ENCODE measurements at regions not wholly inside any gene's neighbourhood (a gene's known extent, or its start where the extent isn't known, plus 50 kb on each side); places are given as distances from the start of the nearest gene placed in this dataset.

DNA sequence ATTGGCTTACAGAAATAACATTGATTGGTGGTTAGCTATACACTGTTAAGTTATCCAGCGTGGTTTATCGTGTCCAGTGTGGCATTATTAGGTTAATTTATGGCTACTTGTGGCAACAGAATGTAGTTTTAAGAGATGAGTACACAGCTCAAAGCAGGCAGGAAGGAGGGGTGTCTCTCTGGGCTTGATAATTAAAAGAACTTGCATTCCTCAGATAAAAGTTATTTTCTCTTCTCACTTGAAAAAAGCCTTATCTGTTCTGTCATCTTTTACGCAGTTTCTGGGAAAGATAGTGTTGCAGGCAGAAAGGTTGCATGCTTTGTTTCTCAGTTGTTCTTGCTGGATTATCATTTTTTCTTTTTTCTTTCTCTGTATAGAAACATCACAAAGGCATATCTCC, 154.4 kb upstream of the COL3A1 start:
- DNase-seq (ENCODE audit: low spot score): no peak
- H3K36me3 Mint-ChIP-seq (ENCODE audit: low read depth, unreplicated experiment): no peaks in the 10 kb centered on the region
- H3K27me3 Mint-ChIP-seq (ENCODE audit: unreplicated experiment): no peaks in the 10 kb centered on the region
- H3K4me1 Mint-ChIP-seq (ENCODE audit: unreplicated experiment): peaks cover 3% of the 10 kb centered on the region
- no peak for TF ChIP-seq CTCF (IDR thresholded peaks at IDR 0.05; ENCODE audit: unreplicated experiment)
- H3K4me3 Mint-ChIP-seq (ENCODE audit: unreplicated experiment): no peak overlapping the region
- no peak overlapping the region for H3K27ac Mint-ChIP-seq (ENCODE audit: unreplicated experiment)
- H3K9me3 Mint-ChIP-seq (ENCODE audit: unreplicated experiment): no peaks in the 10 kb centered on the region

DNA sequence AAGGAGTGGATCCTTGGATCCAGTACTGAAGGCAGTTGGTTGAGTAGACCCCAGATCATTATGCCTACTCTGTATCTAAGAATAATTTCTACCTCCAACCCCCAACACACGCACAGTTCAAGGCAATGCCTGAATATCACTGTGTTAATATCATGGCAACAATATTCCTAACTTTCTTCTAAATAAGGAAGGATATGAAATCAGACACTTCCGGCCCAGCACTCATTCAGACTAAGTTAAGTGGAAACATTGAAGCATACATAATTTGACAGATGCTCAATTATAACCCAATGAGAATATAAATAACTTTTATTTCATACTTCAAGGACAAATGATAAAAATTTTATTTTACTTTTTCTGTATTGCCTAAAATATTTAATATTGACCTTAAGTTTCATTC, 153.6 kb upstream of the COL3A1 start:
- Mint-ChIP-seq H3K9me3 (ENCODE audit: unreplicated experiment) (no peaks in the 10 kb centered on the region), H3K36me3 (ENCODE audit: low read depth, unreplicated experiment) (no peaks in the 10 kb centered on the region), H3K4me3 (ENCODE audit: unreplicated experiment) (no peak overlapping the region), H3K4me1 (ENCODE audit: unreplicated experiment) (peaks cover 3% of the 10 kb centered on the region), H3K27ac (ENCODE audit: unreplicated experiment) (no peak overlapping the region), H3K27me3 (ENCODE audit: unreplicated experiment) (no peaks in the 10 kb centered on the region)
- DNase-seq (ENCODE audit: low spot score): no peak
- no peak for TF ChIP-seq CTCF (IDR thresholded peaks at IDR 0.05; ENCODE audit: unreplicated experiment)

DNA sequence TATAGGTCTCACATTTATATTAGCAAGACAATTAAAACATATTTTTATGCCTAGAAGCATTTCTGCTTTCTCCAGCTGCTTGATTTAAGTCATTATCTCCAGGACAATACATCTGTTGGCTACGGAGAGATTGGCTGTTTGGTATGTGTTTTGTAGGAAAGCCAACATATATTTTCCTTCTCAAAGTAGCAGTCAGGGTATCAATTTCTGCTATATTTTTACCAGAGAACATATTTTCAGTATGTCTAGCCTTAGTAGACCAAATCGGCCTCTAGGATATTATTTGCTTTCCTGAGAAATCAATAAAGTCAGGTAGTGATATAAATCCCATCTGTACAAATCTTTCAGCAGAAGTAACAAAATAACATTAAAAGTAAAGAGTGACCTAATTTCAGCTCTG, 150.0 kb upstream of the COL3A1 start:
- no peaks in the 10 kb centered on the region for H3K9me3 Mint-ChIP-seq (ENCODE audit: unreplicated experiment)
- TF ChIP-seq CTCF (IDR thresholded peaks at IDR 0.05; ENCODE audit: unreplicated experiment): no peak
- H3K27ac Mint-ChIP-seq (ENCODE audit: unreplicated experiment): no peak overlapping the region
- no peak overlapping the region for H3K4me3 Mint-ChIP-seq (ENCODE audit: unreplicated experiment)
- H3K36me3 Mint-ChIP-seq (ENCODE audit: low read depth, unreplicated experiment): no peaks in the 10 kb centered on the region
- no peaks in the 10 kb centered on the region for H3K4me1 Mint-ChIP-seq (ENCODE audit: unreplicated experiment)
- DNase-seq (ENCODE audit: low spot score): no peak
- H3K27me3 Mint-ChIP-seq (ENCODE audit: unreplicated experiment): no peaks in the 10 kb centered on the region

- H3K36me3 Mint-ChIP-seq (ENCODE audit: low read depth, unreplicated experiment): peaks cover 4% of the 10 kb centered on the region
- no peaks in the 10 kb centered on the region for H3K4me1 Mint-ChIP-seq (ENCODE audit: unreplicated experiment)
- TF ChIP-seq CTCF (IDR thresholded peaks at IDR 0.05; ENCODE audit: unreplicated experiment): no peak
- no peak for DNase-seq (ENCODE audit: low spot score)
- H3K27ac Mint-ChIP-seq (ENCODE audit: unreplicated experiment): no peak overlapping the region
- H3K4me3 Mint-ChIP-seq (ENCODE audit: unreplicated experiment): no peak overlapping the region
- no peaks in the 10 kb centered on the region for H3K9me3 Mint-ChIP-seq (ENCODE audit: unreplicated experiment)
- H3K27me3 Mint-ChIP-seq (ENCODE audit: unreplicated experiment): peaks cover 3% of the 10 kb centered on the region
Observed at GRCh38 chr2:188833331-188833730, 140.8 kb upstream of the COL3A1 start.

DNA sequence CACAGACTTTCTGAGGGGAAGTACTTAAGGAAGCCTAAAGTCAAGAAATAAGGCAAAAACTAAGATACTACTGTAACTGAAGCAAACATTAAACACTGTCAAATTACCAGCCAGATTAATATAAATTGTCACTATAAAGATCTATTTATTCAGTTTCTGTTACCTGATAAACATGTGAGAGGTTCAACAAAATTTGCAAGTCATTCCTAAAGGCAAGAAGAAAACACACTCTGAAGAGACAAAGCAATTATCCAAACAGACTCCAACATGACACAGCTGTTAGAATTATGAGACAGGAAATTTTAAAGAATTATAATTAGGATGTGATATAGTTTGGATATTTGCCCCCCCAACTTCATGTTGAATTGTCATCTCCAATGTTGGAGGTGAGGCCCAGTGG, 140.4 kb upstream of the COL3A1 start:
- DNase-seq (ENCODE audit: low spot score): no peak
- H3K9me3 Mint-ChIP-seq (ENCODE audit: unreplicated experiment): no peaks in the 10 kb centered on the region
- H3K36me3 Mint-ChIP-seq (ENCODE audit: low read depth, unreplicated experiment): peaks cover 4% of the 10 kb centered on the region
- TF ChIP-seq CTCF (IDR thresholded peaks at IDR 0.05; ENCODE audit: unreplicated experiment): no peak
- H3K4me1 Mint-ChIP-seq (ENCODE audit: unreplicated experiment): no peaks in the 10 kb centered on the region
- no peak overlapping the region for H3K4me3 Mint-ChIP-seq (ENCODE audit: unreplicated experiment)
- H3K27ac Mint-ChIP-seq (ENCODE audit: unreplicated experiment): no peak overlapping the region
- peaks cover 3% of the 10 kb centered on the region for H3K27me3 Mint-ChIP-seq (ENCODE audit: unreplicated experiment)

Measured in endothelial cell (in vitro differentiated cells).